ENCODE measurements at regions not wholly inside any gene's neighbourhood (a gene's known extent, or its start where the extent isn't known, plus 50 kb on each side); places are given as distances from the start of the nearest gene placed in this dataset.
"Not testable (repeated sequence)": the region's sequence is repeated elsewhere in the genome, so short reads cannot be mapped to it uniquely, and the experiment has no call there.

DNA sequence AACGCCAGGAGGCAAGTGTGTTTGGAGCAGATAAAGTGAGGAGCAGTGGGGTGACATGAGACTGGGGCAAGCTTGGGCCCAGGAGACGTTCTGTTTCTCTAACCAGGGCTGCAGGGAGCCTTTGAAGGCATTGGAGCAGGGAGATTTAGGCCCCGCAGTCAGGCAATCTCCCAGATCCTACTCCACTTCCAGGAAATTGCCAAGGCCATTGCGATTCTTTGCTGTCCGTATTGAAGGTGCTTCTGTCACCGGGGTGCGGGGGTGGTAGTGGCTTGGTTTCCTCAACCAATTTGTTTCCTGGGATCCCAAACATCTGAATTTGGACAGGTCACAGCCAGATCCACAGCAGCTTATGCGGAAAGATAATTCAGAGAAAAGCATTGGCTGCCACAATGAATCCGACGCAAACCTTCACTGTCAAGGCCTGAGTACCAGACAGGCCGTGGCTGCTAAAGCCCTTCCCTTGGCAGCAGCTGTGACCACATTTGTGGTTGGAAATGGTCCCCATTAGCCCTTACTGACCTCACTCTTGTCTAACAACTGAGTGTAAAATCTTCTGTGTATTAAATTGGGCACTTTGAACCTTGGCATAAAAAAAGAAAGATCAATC is 385.6 kb downstream of the PTPRU start:
- no peak for DNase-seq

DNA sequence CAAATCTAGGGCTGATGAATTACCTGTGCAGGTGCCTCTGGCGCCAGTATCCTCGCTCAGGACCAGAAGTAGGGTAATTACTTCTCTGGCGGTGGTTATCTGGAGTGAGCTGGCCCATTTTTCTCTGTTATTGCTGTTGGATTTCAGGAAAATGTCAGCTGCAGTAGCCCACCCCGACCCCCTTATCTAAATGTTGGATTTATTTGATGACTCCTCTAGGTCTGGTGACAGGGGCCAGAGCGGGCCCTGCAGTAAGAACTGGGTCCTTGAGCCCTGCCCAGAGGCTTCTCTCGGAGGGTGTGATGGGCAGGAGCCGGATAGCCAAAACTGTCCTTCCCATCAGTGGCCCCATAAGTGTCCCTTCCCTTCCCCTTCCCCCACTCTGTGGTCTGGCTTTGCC is 384.3 kb downstream of the PTPRU start:
- DNase-seq: no peak

DNA sequence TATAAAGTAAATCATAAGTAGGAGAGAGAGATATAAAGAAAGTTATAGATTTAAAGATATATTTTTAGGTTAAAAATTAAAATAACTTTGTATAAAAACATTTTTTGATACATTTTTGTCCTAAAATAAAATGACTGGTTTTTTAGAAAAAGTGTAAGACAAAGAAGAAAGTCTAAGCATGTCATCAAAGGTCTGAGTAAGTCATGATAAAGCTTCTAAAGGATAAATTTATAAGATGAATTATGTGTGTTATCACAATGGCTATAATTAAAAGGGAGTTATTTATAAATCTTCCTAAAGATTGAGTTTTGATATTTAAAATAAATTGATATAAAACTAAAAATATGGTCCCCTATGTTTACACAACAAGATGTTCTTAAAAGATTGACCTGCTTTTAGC is 370.9 kb downstream of the PTPRU start:
- DNase-seq: no peak

DNA sequence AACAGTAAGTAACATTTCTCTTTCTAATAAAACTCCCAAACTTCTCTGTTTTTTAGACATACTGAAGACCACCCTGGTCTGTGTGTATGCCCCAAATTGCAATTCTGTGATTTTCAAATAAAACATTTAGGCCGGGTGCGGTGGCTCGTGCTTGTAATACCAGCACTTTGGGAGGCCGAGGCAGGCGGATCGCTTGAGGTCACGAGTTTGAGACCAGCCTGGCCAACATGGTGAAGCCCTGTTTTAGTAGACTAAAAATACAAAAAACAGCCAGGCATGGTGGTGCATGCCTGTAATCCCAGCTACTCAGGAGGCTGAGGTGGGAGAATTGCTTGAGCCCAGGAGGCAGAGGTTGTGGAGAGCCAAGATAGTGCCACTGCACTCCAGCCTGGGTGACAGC is 368.5 kb downstream of the PTPRU start:
- DNase-seq: not testable (repeated sequence)

DNA sequence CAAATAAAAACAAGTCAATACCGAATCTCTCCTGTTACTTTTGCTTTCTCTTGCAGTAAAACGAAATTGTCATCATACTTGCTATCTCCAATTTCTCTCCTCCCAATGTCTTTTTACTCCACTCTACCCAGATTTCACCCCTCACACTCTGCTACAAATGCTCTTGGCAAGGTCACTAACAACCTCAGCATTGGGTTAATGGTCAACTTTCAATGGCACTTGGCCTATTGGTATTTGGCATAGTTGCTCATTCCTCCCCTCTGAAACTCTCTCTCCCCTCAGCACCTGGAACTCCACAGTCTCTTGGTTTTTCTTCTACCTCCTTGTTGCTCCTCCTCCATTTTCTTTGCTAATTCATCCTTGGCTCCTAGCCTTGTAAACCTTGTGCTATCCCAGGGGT is 367.3 kb downstream of the PTPRU start:
- no peak for DNase-seq

DNA sequence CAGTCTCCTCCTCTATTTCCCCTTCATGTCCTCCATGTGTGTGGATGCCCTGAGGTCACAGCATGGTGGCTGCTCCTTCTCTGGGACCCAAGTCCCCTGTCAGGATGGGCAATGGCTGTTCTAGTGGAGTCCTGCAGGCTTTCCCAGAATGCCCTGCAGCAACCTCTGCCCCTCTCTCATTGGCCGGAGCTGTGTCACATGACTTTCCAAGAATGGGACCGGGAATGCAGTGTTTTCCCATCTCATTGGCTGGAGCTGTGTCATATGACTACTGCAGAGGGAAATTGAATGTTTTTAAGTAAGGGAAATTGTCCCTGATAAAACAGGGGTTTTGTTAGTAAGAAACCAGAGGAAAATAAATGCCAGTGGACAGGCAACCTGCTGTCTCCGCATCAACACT is 365.9 kb downstream of the PTPRU start:
- no peak for DNase-seq

DNA sequence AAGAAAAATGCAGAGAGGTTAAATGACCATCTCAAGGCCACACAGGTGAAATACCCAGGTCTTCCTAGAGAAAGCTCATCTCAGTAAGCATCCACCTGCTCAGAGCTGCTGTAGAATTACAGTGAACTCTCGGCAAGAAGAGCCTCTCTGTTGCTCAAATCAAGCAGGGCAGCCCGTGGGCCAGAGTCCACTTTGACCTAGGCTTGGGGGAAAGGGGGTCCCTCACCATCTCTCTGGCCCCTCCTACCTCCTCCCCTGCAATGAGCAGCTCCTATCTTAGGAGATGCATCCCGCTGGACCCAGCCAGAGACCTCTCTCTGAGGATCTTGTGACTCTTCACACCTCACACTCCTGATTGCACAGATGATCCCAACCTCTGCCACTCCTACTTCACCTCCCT is 364.7 kb downstream of the PTPRU start:
- DNase-seq: no peak

DNA sequence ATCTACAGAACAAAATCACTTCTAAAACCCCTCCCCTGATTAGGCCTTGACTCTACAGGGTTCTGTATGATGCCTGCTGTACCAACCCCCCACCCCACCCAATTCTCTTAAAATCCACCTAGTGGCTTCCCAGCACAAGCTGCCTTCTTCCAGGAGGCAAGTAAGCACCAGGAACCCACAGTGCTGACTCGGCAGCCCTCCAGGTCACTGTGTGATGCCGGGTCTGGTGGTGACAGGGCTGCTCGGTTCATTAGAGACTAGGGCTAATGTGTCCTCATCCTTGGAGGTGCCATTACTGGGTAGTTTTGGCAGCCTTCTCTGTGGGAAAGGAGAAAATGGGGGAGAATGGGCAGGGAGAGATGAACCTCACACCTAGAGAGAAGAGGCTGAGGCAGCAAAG is 363.5 kb downstream of the PTPRU start:
- DNase-seq: no peak

DNA sequence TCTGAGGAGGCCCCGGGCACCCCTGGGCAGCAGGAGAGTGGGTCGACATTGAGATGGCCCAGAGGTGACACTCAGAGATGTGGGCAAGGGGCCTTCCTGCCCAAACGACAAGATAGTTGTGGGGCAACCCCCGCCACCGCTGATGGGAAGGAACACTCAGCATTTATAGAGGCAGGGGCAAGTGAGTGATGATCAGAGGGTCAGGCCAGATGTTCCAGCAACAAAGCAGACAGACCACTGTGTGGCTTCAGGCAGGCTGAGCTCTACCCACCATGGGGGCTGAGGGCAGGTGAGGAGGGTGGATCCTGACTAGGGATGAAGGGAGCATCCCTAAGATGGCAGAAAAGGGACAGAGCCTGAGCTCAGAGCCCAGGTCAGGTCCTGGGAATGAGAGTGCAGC is 362.7 kb downstream of the PTPRU start:
- DNase-seq: no peak

DNA sequence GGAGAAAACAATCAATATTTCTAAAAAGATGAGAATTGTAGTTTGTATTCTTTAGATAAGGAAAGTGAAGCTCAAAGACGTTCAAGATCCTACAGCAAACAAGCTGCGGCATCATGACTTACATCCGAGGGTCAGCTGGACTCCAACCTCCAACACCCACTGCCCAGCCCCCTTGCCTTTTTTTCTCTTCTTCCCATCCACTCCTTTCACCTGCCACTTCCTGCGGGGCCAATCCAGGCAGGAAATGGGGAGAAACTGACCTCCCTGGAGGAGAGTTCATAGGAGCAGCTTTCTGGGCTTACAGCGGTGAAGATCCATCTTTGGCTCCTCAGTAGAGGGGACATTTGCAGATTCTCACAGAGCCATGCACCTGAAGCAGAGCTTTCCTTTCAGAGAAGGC is 361.5 kb downstream of the PTPRU start:
- DNase-seq: no peak

DNA sequence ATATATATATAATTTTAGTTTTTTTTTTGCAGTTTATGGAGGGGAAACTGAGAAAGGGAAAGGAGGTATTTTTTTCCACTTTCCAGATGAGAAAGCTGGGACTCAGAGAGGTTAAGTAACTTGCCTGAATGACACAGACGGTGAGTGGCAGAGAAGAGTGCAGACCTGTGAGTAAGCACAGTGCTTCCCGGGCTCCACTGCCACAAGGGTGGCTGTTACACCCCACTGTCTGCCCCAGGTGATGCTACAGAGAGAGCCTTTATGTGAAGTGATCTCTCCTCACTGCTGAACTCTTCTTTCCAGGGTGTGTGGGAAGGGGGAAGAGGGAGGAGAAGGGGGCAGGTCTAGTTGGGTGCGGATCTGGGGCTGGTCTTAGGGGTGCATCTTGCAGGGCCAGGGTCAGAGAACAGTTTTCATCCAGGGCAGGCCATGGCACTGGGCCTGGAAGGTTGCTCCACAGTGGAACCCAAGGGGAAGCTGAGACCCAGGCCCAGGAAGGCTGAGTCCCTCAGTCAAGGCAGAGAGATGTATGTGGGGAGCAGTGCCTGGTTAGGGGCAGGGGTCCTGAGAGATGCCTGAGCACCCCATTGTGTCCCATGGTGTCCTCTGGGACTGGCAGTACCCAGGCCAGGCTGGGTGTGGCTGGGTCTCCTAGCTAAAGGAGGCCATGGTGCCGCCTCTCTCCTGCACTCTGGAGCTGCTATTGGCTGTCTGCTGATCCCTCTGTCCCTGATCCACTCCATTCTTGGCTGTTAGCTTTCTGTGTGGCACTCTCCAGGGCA is 357.5 kb downstream of the PTPRU start:
- DNase-seq: no peak

DNA sequence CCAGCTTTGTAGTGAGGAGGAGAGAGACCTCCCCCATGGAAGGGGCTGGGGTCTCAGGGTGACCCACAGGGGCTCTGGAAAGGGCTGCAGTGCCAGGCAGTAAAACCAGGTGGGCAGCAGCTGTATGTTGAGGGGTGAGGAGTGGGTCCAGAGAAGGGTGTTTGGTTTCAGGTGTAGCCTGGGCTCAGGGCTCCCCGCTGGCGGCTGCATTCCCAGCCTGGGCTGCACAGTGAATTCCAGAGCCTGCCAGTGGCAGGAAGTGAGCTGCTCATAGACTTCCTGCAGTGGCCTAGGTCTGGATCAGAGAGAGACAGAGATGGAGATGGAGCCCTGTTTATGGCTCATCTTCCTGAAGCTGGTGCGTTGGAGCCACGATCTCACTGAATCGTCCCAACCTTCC is 356.4 kb downstream of the PTPRU start:
- DNase-seq: no peak

DNA sequence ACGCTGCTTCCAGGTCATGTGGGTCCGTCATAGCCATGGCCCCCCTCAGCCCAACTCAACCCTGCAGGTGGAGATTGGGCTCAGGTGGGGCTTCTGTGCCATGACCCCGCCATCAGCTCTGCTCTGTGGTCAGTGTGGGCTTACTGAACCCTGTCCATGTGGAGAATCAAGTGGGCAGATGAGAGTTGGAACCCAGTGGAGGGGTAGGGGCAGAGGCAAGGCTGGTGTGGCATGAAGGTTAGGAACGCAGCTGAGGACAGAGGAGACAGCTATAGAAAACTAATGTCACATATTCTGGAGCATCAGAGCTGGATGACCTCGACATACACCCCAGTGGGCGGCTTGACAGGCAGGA is 355.9 kb downstream of the PTPRU start:
- DNase-seq: no peak

DNA sequence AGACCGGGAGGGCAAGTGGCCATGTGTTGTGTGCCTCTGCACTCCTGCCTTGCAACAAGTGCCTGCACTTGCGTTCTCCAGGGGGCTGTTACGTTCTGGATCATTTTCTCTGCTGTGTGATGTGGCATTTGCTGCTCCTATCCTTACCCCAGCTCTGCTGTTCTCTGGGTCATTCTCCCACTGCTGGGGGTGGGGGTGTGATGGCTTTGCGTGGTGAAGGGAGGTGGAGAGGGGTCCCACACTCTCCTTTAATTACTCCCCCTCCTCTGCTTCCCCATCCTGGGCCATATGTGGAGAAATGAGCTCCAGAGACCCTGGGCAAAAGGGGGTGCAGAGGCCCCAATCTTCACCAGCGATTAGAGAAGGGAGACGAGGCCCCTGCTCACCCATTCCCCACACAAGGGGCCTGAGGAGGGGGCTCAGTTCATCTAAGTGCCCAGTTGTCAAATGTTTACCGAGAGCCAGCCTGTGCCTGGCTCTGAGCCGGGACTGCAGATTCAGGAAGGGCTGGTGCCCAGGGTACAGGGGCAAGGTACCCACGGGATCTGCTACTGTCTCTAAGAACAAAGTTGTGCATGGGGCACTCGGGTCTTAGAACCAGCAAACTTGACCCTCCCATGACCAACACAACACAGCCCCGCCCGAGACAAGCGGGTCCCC is 355.4 kb downstream of the PTPRU start:
- no peak for DNase-seq

DNA sequence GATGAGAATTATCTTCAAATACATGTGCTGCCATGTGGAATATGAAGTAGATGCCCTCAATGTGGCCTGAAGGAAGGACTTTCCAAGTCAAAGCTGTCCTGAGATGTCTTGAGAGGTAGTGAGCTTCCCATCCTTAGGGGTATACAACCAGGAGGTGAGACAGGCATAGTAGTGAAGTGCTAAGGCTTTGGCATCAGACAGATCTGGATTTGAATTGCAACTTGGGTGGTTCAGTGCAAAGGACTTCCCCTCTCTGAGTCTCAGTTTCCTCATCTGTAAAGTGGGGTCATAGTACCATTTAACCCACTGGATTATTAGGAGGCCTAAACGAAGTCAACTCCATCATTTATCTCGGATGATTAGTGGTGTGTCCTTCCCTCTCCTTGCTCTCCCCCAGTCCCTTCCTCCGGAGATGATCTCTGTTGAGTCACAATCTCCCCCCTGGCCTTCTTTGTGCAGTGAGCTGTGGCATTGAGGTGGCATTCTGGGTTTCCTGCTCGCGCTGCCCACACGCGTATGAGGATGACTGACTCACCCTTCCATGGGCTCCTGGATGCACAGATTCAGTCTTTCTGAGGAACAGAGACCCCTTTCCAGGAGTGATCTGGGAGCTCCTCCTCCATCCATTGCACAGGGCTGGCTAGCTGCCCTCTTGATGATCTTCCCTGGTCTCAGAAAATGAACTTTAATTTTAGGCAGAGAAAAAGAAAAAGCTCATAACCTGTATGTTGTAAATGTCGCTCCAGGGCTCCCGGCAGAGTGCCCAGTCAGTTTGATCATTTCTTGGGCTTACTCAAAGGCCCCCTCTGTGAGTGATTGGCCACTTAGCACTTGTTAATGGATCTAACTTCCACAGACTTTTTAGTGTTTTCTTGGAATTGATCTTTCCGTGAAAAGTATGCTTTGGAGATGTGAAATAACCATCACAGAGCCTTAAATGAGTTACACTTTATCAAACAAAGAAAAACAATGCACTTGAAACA is 354.6 kb downstream of the PTPRU start:
- DNase-seq: no peak

DNA sequence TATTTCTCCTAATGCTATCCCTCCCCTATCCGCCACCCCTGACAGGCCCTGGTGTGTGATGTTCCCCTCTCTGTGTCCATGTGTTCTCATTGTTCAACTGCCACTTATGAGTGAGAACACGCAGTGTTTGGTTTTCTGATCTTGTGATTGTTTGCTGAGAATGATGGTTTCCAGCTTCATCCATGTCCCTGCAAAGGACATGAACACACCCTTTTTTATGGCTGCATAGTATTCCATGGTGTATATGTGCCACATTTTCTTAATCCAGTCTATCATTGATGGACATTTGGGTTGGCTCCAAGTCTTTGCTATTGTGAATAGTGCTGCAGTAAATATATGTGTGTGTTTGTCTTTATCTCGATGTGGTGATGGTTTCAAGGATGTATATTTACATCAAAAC is 353.4 kb downstream of the PTPRU start:
- DNase-seq: not testable (repeated sequence)

DNA sequence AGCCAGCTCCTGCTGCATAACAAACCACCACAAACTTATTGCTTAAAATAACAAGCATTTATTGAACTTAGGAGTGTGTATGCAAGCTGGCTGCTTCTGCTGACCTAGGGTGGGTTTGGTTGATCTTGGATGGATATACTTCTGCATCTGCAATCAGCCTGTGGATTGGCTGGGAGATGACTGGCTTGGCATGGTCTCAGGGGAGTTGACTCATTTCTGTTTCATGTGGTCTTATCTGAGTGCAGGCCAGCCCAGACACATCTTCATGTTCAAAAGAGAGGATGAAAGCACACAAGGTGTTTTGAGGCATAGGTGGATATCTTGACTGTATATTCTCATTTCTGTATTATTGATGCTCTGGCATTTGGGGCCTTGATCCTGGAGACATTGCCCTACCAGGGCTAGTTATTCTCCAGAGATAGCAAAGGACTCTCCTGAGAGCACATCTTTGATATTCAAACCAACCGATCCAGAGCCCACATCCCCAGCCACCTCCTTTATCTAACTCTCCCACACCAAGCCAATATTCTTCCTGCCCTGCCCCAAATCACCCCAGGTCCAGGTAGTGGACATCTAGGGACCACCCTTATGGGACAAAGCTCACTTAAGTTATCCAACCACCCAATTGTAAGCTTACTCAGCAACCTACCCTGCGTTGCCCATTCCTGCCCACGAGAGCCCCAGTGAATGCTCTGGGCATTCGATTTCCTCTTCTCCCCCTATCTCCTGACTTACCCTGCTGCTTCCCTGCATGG is 350.8 kb downstream of the PTPRU start:
- DNase-seq: peak; percentile 29

DNA sequence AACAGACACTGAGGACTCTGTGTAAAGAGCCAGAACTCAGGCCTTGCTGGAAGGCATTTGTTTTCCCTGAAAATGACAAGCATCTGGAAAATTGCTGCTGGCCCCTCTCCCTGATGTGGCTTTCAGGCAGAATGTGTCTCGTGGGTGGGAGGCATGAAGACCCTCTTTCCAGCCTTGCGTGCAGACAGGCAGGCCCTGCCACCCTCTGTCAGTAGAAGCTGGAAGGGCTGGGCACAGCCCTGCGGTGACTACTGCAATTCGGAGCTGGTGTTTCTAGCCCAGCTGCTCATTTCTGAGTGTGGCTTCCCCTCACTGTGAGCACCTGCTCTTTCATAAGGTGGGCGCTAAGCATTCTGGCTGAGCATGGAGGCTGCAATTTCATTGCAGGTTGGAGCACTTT is 349.9 kb downstream of the PTPRU start:
- no peak for DNase-seq

DNA sequence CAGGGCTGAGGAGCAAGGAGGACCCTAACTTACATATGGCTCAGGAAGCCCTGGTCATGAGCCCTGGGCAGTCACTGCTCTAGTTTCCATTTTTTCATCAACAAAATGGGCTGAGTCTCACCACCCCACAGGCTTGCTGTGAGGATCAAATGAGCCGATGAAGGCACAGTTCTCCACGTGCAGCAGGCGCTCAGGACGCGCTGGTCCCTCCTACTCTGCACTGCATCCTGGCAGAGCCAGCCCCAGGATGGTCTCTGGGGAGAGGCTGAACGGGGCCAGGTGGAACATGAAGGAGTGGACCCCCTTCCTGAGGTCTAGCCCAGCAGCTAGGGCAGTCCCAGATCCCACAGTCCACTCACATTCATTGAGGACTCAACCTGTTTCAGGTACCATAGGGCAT is 349.3 kb downstream of the PTPRU start:
- no peak for DNase-seq

DNA sequence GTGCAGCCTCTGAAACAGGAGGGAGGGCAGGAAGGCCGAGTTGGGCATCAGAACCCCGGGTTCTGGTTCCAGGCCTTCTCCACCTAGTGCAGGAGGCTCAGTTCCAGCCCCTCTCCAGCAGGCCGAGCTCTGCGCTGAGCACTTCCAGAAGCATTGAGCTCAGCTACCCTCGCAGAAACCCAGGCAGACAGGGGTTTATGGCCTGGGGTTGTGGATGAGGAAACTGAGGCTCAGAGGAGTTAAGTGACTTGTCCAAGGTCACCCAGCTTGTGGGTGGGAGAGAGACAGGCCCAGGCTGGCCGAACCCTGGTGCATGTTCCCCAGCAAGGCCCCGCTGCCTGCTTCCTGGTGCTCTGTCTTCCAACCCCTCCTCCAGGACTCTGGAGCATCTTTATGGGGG is 348.9 kb downstream of the PTPRU start:
- DNase-seq: no peak

DNA sequence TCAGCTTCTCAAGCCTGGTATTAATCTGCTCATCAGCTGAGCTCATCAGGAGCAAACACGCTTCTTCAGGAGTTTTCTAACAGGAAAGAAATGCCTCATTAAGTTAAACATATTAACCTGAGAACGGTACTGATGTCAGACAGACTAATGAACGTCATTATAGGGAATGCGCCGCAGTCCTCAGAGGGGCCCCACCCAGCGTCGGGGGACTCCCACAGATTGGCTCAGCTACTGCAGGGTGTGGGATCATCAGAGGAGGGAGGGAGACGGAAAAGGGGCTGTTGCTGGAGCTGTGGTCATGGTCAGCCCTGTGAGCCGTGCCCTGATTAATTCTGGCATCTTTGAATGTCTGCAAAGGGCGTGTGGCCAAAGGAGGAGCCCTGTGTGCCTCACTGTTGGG is 348.5 kb downstream of the PTPRU start:
- DNase-seq: no peak

DNA sequence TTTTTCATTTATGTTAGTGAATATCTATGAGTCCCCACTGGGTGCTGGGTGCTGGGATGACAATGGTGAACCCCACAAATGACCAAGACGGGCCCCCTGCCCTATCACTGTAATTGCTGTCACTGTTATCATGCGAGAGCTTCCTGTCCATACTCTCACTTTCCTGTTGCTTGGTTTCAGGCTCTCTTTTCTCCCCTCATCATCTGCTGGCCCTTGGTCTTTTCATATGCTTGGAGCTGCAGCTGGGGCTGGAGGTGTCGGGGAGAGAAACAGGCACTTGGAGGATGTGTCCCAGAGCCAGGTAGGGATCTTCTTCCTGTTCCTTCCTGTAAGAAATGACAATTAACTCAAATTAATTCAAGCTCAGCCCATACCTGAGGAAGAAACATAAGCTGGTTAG is 348.0 kb downstream of the PTPRU start:
- no peak for DNase-seq

DNA sequence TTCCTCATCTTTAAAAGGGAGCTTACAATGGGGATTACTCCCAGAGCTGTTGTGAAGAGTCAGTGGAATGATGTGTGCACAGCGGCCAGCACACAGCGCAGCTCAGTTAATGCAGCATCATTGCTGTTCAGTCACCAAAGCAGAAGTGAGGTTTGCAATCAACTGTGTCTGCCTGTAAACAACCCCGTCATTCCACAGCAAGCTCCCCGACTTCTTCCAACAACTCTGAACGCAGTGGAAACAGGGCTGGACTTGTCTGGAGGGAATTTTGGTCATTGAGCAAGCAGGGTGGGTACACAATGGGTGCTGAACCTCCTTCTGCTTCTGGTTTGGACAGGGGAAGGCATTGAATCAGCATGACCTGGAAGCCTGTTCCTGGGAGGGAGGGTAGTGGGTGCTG is 347.4 kb downstream of the PTPRU start:
- no peak for DNase-seq
